AG08396 (cell line): ENCODE measurements at regions not wholly inside any gene's neighbourhood (a gene's known extent, or its start where the extent isn't known, plus 50 kb on each side); places are given as distances from the start of the nearest gene placed in this dataset.
A peak's percentile ranks its signal among the peaks of the same experiment; 100 is the strongest.
"Not testable (repeated sequence)": the region's sequence is repeated elsewhere in the genome, so short reads cannot be mapped to it uniquely, and the experiment has no call there.

Experiments used
- DNase-seq: peaks from one replicate; pipeline ENCODE4 v3.0.0; 2012; ENCODE audit warnings: low spot score, mixed read lengths

GRCh38 chr3:72028307-72028706 lies 243.4 kb upstream of the PROK2 start:
- not testable (repeated sequence) for DNase-seq

GRCh38 chr3:72027728-72028127 lies 242.8 kb upstream of the PROK2 start:
- not testable (repeated sequence) for DNase-seq

GRCh38 chr3:72022027-72022426 lies 237.1 kb upstream of the PROK2 start:
- no peak for DNase-seq

GRCh38 chr3:72021531-72021930 lies 236.6 kb upstream of the PROK2 start:
- no peak for DNase-seq

GRCh38 chr3:72018343-72018984 lies 233.5 kb upstream of the PROK2 start:
- DNase-seq: no peak

- DNase-seq: no peak
Observed at GRCh38 chr3:72017935-72018334, 233.0 kb upstream of the PROK2 start.

- no peak for DNase-seq
Observed at GRCh38 chr3:72017311-72017710, 232.4 kb upstream of the PROK2 start.

GRCh38 chr3:72015463-72015862 lies 230.5 kb upstream of the PROK2 start:
- DNase-seq: no peak

GRCh38 chr3:72013084-72013483 lies 228.1 kb upstream of the PROK2 start:
- DNase-seq: no peak

- no peak for DNase-seq
Observed at GRCh38 chr3:72012363-72012762, 227.4 kb upstream of the PROK2 start.

- peak; percentile 17 for DNase-seq
Observed at GRCh38 chr3:72011485-72011884, 226.5 kb upstream of the PROK2 start.

GRCh38 chr3:72009851-72010443 lies 225.0 kb upstream of the PROK2 start:
- no peak for DNase-seq

GRCh38 chr3:72008226-72008996 lies 223.5 kb upstream of the PROK2 start:
- DNase-seq: no peak

GRCh38 chr3:72006631-72007556 lies 221.9 kb upstream of the PROK2 start:
- no peak for DNase-seq

- no peak for DNase-seq
Observed at GRCh38 chr3:72004749-72005292, 219.9 kb upstream of the PROK2 start.

GRCh38 chr3:72003936-72004335 lies 219.0 kb upstream of the PROK2 start:
- no peak for DNase-seq

- DNase-seq: no peak
Observed at GRCh38 chr3:72001758-72002157, 216.8 kb upstream of the PROK2 start.

- DNase-seq: peak; percentile 65
Observed at GRCh38 chr3:71998995-71999673, 214.2 kb upstream of the PROK2 start.

GRCh38 chr3:71997066-71997653 lies 212.2 kb upstream of the PROK2 start:
- DNase-seq: no peak

GRCh38 chr3:71994906-71995305 lies 210.0 kb upstream of the PROK2 start:
- no peak for DNase-seq

- no peak for DNase-seq
Observed at GRCh38 chr3:71994203-71994602, 209.3 kb upstream of the PROK2 start.
